ENCODE measurements at regions not wholly inside any gene's neighbourhood (a gene's known extent, or its start where the extent isn't known, plus 50 kb on each side); places are given as distances from the start of the nearest gene placed in this dataset.
"Not testable (repeated sequence)": the region's sequence is repeated elsewhere in the genome, so short reads cannot be mapped to it uniquely, and the experiment has no call there.

- DNase-seq; in situ Hi-C loops (cut with MboI; ENCODE audit: low pct_unique_long_range_greater_than_20kb, low sequenced_read_pairs): not testable (repeated sequence)
Measured at GRCh38 chr2:111602259-111602658, 281.7 kb downstream of the ANAPC1 start.

GRCh38 chr2:111605798-111606197, 278.2 kb downstream of the ANAPC1 start:
- DNase-seq; in situ Hi-C loops (cut with MboI; ENCODE audit: low pct_unique_long_range_greater_than_20kb, low sequenced_read_pairs): not testable (repeated sequence)

GRCh38 chr2:111606632-111607031, 277.4 kb downstream of the ANAPC1 start:
- DNase-seq; in situ Hi-C loops (cut with MboI; ENCODE audit: low pct_unique_long_range_greater_than_20kb, low sequenced_read_pairs): not testable (repeated sequence)

- in situ Hi-C loops (cut with MboI; ENCODE audit: low pct_unique_long_range_greater_than_20kb, low sequenced_read_pairs); DNase-seq: not testable (repeated sequence)
Measured at GRCh38 chr2:111609146-111609844, 274.7 kb downstream of the ANAPC1 start.

- in situ Hi-C loops (cut with MboI; ENCODE audit: low pct_unique_long_range_greater_than_20kb, low sequenced_read_pairs); DNase-seq: not testable (repeated sequence)
Measured at GRCh38 chr2:111610035-111610434, 274.0 kb downstream of the ANAPC1 start.

- DNase-seq: no peak
- in situ Hi-C loops (cut with MboI; ENCODE audit: low pct_unique_long_range_greater_than_20kb, low sequenced_read_pairs): no loop called here
Measured at GRCh38 chr2:111616651-111617218, 267.3 kb downstream of the ANAPC1 start.

- no peak for DNase-seq
- in situ Hi-C loops (cut with MboI; ENCODE audit: low pct_unique_long_range_greater_than_20kb, low sequenced_read_pairs): no loop called here
Measured at GRCh38 chr2:111617299-111618225, 266.4 kb downstream of the ANAPC1 start.

- no peak for DNase-seq
- in situ Hi-C loops (cut with MboI; ENCODE audit: low pct_unique_long_range_greater_than_20kb, low sequenced_read_pairs): no loop called here
Measured at GRCh38 chr2:111618226-111618977, 265.6 kb downstream of the ANAPC1 start.

- DNase-seq: peak; percentile 48
- in situ Hi-C loops (cut with MboI; ENCODE audit: low pct_unique_long_range_greater_than_20kb, low sequenced_read_pairs): no loop called here
Measured at GRCh38 chr2:111618978-111619902, 264.8 kb downstream of the ANAPC1 start.

- in situ Hi-C loops (cut with MboI; ENCODE audit: low pct_unique_long_range_greater_than_20kb, low sequenced_read_pairs): no loop called here
- no peak for DNase-seq
Measured at GRCh38 chr2:111620281-111620680, 263.7 kb downstream of the ANAPC1 start.

- in situ Hi-C loops (cut with MboI; ENCODE audit: low pct_unique_long_range_greater_than_20kb, low sequenced_read_pairs): no loop called here
- DNase-seq: no peak
Measured at GRCh38 chr2:111622859-111623258, 261.1 kb downstream of the ANAPC1 start.

- DNase-seq: no peak
- in situ Hi-C loops (cut with MboI; ENCODE audit: low pct_unique_long_range_greater_than_20kb, low sequenced_read_pairs): no loop called here
Measured at GRCh38 chr2:111623380-111623779, 260.6 kb downstream of the ANAPC1 start.

GRCh38 chr2:111624411-111625156, 259.4 kb downstream of the ANAPC1 start:
- in situ Hi-C loops (cut with MboI; ENCODE audit: low pct_unique_long_range_greater_than_20kb, low sequenced_read_pairs): no loop called here
- peak; percentile 68 for DNase-seq

GRCh38 chr2:111625157-111625537, 258.8 kb downstream of the ANAPC1 start:
- in situ Hi-C loops (cut with MboI; ENCODE audit: low pct_unique_long_range_greater_than_20kb, low sequenced_read_pairs); DNase-seq: not testable (repeated sequence)

- in situ Hi-C loops (cut with MboI; ENCODE audit: low pct_unique_long_range_greater_than_20kb, low sequenced_read_pairs): no loop called here
- DNase-seq: no peak
Measured at GRCh38 chr2:111626037-111626864, 257.7 kb downstream of the ANAPC1 start.

- DNase-seq: no peak
- in situ Hi-C loops (cut with MboI; ENCODE audit: low pct_unique_long_range_greater_than_20kb, low sequenced_read_pairs): no loop called here
Measured at GRCh38 chr2:111626865-111627163, 257.2 kb downstream of the ANAPC1 start.

- peak; percentile 55 for DNase-seq
- in situ Hi-C loops (cut with MboI; ENCODE audit: low pct_unique_long_range_greater_than_20kb, low sequenced_read_pairs): no loop called here
Measured at GRCh38 chr2:111627256-111627655, 256.7 kb downstream of the ANAPC1 start.
